HG03565 (cell line): ENCODE measurements at regions not wholly inside any gene's neighbourhood (a gene's known extent, or its start where the extent isn't known, plus 50 kb on each side); places are given as distances from the start of the nearest gene placed in this dataset.
A peak's percentile ranks its signal among the peaks of the same experiment; 100 is the strongest.
"Not testable (repeated sequence)": the region's sequence is repeated elsewhere in the genome, so short reads cannot be mapped to it uniquely, and the experiment has no call there.

ENCODE experiments used
- ATAC-seq: cut with Tn5 transposase; IDR thresholded peaks from one replicate; pipeline ENCODE4 v1.9.1; 2021; ENCODE audit warnings: mild to moderate bottlenecking, moderate library complexity; ENCODE audit not compliant: unreplicated experiment

DNA sequence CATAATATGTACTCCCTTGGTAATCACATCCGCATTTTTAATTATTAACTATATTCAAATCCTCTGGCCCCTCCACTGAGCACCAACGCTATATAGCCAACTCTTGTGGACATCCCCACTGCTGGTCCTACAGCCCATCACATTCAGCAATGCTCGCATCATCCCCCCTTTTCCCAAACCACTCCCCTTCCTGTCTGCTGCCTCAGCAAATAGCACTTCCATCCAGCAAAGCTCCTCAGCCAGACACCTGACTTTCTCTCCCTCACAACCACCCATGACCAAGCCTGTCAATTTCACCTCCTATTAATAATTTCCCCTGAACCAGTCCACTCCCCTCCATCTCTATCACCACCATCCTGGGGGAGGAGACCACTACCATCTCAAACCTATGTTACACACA, 65.5 kb upstream of the KIF2A start:
- not testable (repeated sequence) for ATAC-seq

DNA sequence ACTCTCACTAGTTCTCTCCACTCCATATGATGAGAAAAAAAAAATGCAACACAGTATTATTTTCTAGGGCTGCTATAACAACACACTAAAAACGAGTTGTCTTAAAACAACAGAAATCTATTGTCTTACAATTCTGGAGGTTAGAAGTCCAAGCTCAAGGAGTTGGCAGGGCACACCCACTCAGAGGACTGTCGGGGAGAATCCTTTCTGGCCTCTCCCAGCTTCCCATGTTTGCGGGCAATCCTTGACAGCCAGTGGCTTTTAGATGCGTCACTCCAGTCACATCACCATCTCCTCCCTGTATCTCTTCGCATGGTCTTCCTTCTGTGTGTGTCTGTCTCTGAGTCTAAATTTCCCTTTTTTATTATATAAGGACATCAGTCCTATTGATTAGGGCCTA, 64.0 kb upstream of the KIF2A start:
- not testable (repeated sequence) for ATAC-seq

DNA sequence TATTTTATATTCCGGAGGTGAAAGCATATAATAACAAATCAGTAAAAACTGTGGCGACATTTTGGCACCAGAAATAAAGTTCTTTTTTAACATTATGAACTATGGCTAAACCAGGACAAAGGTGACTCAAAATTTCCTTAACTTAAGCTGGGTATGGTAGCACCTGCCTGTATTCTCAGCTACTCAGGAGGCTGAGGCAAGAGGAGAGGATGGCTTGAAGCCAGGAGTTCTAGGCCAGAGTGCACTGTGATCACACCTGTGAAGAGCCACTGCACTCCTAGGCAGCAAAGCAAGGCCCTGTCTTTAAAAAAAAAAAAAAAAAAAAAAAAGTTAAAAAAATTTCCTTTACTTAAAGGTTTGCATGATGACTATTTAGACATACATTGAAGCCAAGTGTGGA, 63.0 kb upstream of the KIF2A start:
- not testable (repeated sequence) for ATAC-seq

DNA sequence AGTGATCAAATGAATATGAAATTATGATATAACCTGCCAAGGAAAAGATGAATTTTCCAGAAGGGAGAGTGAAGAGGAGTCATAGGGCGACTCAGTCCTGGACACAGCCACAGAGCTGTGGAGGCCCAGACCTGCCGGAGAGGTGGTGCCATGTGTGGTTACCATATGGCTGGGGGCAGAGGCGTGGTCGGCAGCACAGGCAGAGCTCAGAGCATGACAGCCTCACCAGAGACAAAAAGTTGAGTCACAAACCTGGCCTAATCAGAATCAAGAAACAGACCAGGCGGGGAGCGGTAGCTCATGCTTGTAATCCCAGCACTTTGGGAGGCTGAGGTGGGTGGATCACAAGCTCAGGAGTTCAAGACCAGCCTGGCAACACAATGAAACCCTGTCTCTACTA, 57.8 kb upstream of the KIF2A start:
- ATAC-seq: not testable (repeated sequence)

DNA sequence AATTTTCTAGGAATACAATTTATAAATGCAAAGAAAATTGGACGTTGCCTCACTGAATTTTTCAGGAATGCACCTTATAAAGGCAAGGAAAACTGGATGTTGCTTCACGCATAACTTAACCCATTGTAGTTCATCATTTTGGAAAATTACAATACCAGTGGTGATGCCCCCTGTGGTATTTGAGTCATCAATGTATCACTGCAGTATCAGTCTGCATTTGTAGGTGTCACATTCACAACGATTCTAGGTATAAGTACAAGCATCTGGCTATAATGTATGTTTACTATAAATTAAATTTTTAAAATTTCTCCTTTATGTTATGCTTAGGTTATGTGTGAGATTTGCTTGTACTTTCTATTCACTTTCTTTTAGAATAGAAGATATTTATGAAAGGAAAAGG, 55.9 kb upstream of the KIF2A start:
- not testable (repeated sequence) for ATAC-seq

DNA sequence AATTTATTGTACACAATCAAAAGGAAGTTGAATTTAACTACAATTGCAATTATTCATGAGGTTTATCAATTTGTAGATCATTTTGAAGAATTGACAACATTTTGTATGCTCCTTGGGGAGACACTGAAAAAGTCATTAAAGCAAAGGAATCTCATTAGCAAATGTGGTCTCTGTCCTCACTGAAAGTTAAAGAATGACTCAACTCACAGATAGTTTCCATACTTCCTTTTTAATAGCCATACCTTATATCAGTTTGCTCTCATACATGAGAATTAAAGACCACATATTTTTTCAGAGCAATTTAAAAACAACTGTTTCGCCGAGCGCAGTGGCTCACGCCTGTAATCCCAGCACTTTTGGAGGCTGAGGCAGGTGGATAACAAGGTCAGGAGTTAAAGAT, 55.1 kb upstream of the KIF2A start:
- not testable (repeated sequence) for ATAC-seq

DNA sequence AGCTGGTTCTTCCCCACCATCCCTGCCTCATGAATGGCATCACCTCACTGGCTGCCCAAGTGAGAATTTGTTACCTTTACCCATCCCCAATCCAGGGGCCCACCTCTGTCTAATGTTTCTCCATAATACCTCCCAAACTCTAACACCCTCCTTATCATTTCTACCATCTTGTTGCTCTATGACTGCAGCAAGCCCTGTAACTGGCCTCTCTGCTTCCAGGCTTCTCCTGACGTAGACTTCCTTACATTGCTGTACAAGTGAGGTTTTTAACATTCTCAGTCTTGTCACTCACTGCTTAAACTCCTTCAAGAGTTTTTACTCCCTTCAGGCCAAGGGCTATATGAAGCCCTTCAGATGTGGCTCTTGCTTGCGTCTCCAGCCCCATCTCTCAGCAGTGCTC, 53.5 kb upstream of the KIF2A start:
- ATAC-seq: not testable (repeated sequence)

DNA sequence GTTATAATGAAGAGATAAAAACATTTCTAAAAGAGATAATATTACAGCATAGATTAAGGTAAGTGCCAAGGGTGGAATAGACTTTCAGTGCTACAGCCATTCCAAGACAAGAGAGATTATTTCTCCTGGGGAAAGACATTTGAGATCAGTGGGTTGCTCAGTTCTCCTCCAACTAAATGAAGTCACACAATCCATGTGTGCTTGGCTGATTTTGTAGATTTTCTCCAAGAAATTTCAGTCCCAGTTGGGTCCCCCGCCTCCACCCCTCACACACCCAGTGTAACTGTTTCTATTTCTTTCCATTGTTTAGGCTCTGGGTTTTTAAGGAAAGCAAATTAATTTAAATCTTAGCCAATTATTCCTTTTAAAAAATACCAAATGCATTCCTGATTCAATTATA, 50.5 kb upstream of the KIF2A start:
- not testable (repeated sequence) for ATAC-seq

DNA sequence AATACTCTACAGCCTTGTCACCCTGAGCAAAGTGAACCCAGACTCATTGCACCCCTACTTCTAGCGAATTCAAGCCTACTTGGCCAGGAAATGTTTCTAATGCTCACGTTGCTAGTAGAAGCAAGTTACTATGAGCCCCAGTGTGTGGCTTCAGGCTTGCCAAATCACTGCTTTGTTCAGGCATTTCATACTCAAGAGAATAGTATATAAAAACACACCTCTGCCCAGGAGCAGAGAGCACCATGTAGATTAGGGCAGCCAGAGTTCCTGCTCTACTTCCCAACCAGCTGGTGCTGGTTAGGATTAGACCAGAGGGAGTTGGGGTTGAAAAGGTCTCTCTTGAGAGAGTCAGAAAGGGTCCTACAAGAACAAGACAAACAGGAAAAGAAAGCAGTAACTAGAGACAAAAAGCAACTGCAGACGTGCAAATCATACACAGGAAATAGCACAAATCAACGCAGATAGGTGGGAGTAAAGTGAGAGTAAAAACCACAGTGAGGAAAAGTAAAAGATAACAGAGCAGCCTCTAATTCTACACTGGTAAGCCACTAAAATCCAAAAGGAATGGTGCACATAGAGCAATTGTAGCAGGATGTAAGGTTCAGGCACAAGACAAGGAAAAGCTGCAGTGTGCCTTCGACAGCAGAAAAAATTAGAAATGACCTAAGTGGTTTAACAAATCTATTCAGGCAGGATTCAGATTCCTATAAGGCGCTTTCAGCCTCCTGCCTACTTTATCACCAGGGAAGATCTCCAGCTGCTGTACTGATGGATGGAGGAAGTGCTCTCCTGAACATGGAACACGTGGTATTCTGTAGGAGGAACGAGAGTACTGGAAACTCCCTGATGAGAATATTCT, 49.6 kb upstream of the KIF2A start:
- peak; percentile 54 for ATAC-seq
